Activated CD4-positive, alpha-beta T cell treated with anti-CD3 and anti-CD28 coated beads for 24 hours (primary cell): ENCODE measurements at regions not wholly inside any gene's neighbourhood (a gene's known extent, or its start where the extent isn't known, plus 50 kb on each side); places are given as distances from the start of the nearest gene placed in this dataset.
A peak's percentile ranks its signal among the peaks of the same experiment; 100 is the strongest.

ENCODE experiments used
- DNase-seq, 2 donors: peaks; one replicate each; pipeline ENCODE4 v3.0.0-alpha.2; 2020; ENCODE audit warnings: low read depth in 2 of 2

GRCh38 chr12:98423963-98424362 is 91.4 kb upstream of the TMPO start:
- no peak for DNase-seq

- peak; percentile 28 to 41 for DNase-seq
Measured at GRCh38 chr12:98424726-98425401, 90.5 kb upstream of the TMPO start.

DNA sequence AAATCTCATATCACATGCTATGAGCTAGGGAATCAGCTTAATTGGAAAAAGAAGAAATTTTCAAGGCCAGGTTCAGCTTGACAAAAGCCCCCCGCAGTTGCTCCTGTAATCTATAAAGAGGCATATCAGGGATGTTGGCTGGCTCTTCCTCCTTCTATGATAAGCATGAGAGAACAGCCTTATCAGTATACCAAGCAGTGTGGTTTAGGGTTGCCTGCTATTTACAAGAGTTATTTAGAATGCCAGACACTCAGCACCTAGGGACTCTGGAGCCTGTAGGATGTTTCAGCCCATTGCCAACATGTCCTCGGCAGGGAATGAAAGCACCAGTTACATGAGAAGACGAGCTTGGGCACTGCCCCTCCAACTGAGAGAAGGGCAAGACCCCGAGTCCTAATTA is 89.5 kb upstream of the TMPO start:
- no peak for DNase-seq

GRCh38 chr12:98431089-98431488 is 84.3 kb upstream of the TMPO start:
- DNase-seq, result no peak

- DNase-seq, result no peak
Measured at GRCh38 chr12:98437166-98437565, 78.2 kb upstream of the TMPO start.

GRCh38 chr12:98437806-98438595 is 77.4 kb upstream of the TMPO start:
- no peak for DNase-seq

- DNase-seq, result no peak
Measured at GRCh38 chr12:98438656-98439230, 76.6 kb upstream of the TMPO start.

DNA sequence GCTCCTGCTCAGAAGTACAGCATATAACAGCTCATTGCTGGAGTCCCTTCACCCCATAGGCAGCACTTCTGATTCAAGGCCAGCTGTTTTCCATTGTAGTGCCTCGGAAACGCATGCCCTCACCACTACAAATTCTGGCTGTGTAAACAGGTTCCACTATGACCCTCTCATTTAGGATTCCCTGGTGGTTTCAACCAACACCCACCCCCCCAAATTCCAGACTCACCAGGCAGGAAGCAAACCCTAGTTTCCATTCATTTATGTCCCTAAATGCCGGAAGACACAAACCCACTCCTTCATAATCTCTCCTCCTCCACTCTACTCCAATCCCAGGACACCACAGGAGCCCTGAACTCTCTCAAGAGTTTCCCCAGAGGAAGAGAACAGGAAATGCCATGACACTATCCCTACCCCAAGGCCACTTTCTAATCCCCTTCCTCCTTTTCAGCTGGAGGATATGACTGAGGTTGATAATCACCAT is 75.9 kb upstream of the TMPO start:
- no peak for DNase-seq

GRCh38 chr12:98439981-98440581 is 75.3 kb upstream of the TMPO start:
- DNase-seq, result no peak

GRCh38 chr12:98446060-98446459 is 69.3 kb upstream of the TMPO start:
- DNase-seq, result no peak

DNA sequence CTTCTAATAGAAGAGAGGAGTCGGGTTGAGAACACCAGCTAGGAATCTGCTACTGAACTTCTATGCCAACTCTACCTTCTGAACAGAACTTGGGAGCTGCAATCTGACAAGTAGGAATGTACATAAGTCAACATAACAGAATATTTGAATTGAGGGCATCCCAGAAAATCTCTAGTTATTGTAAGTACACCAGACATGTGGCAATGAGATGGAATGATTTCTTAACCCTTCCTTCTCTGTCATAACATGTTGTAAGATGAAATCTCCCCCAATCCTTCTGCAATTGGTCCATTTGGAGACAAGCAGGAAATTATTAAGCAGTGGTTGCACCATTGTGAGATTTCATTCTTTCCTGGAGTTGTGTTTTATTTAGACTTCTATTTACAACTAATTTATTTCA is 68.7 kb upstream of the TMPO start:
- DNase-seq, result no peak

DNA sequence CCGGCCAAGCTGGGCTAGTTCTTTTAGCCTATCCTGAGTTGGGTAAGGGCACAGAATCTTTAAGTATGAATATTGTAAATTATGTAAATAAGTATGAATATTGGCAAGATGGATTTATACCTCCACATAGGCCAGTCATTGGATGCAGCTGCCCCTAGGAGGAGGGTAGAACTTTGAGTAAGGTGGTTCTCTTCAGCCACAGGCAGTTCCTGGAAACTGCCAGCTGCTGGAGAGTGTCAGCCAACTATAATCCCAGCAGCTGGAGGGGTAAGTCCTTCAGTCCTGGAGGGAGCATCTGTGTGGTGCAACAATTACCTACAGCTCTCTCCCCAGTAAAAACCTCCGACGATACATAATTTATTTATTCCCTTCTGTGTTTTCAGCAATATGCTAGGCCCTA is 65.8 kb upstream of the TMPO start:
- DNase-seq, result no peak

GRCh38 chr12:98453070-98453469 is 62.3 kb upstream of the TMPO start:
- DNase-seq, result no peak

- DNase-seq, result no peak
Measured at GRCh38 chr12:98453492-98453891, 61.9 kb upstream of the TMPO start.

GRCh38 chr12:98456041-98456440 is 59.3 kb upstream of the TMPO start:
- no peak for DNase-seq

DNA sequence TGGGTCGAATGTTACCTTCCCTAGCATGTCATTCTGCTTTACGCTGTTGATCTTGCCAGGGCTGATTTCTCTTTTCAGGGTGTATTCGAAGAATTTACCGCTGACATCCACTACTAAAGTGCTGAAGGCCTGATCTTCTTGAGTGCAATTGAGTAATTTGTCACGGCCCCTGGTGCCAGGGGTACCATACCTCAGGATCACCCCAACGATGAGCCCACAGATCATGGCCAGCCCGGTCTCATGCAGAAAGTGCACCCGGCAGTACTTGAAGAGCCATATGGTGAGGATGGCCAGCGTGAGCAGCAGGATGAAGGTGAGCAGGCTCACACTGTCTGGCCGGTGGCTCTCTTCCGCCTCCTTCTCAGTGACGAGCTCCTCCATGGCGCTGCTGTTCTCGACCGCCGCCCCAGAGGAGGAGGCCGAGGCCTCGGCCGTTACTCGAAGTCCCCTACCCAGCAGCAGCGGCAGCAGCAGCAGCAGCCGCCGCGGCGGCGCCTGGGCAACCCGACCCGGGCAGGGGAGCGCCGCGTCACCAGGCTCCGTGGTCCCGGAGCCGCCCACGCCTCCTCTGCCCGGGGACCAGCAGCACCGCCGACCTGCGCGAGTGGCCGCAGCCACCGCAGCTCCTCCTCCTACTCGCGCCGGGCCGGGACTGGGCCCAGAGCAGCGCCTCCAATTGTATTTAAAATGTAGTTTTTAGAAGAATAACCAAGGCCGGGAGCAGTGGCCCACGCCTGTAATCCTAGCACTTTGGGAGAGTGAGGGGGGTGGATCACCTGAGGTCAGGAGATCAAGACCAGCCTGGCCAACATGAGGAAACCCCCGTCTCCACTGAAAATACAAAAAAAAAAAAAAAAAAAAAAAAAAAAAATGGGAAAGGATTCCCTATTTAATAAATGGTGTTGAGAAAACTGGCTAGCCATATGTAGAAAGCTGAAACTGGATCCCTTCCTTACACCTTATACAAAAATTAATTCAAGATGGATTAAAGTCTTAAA is 58.5 kb upstream of the TMPO start:
- DNase-seq, result peak in 1 of 2 donors; percentile 20

DNA sequence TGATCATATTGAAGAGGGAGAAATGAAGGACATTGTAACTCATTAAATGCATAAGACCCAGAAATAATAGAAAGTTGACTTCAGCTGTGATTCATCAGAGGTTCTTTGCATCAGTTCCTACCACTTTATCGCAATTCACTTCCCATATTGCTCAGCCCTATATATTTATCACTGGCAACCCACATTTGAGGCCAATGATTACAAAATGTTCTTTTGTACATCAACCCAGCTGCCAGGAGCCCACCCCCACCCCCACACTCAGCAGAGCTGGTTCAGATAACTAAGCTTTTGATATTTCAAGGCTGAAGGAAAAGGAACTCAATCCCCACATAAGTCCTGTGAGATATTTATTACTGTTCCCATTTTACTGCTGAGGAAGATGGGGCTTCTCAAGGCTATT is 51.2 kb upstream of the TMPO start:
- DNase-seq, result no peak

DNA sequence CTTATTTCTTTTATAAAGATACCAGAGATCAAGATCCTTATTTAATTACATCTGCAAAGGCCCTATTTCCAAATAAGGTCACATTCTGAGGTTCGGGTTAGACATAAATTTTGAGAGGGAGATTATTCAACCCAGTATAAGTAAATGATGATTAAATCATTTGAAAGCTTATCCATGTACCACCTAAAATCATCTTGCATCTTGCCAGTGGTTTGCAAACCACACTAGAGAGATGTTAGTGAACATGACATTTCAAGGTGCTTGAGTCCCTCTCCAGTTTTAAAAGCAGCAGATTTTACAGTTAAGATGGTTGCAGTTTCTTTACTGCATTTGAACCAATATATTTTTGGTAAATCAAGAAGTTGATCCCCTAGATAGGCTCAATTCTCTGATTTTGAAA is 49.9 kb upstream of the TMPO start:
- no peak for DNase-seq
